HG02973 (cell line): ENCODE measurements at regions not wholly inside any gene's neighbourhood (a gene's known extent, or its start where the extent isn't known, plus 50 kb on each side); places are given as distances from the start of the nearest gene placed in this dataset.
A peak's percentile ranks its signal among the peaks of the same experiment; 100 is the strongest.

Experiments used
- ATAC-seq: cut with Tn5 transposase; IDR thresholded peaks from one replicate; pipeline ENCODE4 v1.9.1; 2021; ENCODE audit warnings: moderate library complexity; ENCODE audit not compliant: unreplicated experiment

DNA sequence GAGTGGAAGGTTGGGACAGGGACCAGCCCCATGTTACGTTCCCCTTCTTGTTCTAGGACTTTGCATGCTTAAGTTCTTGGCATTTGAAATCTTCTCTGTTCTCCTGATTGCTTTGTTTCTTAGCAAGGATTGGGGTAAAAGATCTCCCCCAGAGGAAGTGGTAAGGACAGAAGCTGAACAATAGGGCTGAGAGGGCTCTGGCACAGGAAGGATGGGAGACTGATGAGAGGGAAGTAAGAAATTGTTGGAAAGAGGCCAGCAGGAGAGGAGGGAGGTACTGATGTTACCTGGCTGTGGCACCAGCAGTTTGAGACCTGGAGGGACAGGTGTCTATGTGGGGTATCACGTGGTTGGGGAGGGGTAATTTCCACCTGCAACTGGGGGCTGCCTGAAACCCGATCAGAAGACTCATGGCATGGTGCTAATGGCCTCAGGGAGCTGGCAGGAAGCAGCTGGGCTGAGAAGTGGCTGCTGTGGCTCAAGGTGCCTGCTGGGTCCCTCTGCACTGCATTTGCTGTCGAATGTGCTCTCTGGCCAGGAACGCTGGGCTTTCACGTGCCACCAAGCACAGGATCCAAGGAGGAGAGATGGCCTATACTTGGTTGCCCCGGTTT lies 108.4 kb downstream of the LSM3 start:
- ATAC-seq, result no peak

DNA sequence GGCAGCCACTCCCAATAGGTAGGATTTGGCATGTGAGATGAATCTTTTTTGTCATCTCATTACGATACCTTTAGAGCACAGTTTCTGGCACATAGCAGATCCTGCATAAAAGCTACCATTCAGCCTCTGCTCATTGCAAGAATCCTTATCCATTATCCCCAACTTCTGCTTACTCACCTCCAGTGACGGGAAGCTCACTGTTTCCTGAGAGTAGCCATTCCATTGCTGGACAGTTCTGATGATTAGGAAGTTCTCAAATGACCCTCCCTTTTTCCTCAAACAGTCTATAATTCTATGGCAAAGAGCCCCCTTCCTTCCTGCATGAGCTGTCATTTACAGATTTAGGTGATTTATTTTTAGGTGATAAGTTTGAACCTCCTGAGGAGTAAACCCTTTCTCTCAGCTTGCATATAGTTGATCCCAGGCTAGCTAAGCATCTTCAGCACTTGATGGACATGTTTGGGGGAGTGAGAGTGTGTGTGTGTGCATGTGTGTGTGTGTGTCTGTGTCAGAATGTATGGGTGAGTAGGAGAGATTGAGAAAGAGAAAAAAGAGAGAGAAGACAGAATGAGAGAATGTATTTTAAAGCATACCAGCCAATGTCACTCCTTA lies 109.7 kb downstream of the LSM3 start:
- ATAC-seq, result no peak

DNA sequence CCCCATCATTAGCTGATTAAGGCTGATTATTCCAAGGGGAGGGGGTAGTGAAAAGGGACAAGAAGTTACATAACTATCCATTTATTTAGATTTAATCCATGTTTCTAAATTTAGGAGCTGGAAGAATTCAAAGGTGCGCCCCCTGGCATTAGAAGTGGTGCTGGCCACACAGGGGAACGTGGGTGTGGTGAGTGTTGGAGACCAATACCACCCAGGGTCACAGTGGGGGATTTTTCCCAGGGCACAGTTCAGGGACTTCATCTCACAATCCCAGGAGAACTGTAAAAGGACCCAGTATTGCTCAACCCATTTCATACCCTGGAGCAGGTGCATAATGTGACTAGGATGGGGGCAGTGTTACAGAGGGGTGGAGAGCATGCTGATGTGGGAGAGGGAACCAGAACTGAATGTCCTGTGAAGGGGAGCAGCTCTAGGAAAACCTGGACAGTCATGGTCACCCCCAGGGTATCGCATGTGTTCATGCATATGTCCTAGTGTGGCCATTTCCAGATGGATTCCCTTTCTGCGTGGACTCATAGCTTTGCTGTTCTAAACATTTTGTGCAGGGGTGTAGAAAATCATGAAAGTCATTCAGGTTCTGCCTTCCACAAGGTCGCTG lies 110.3 kb downstream of the LSM3 start:
- no peak for ATAC-seq

DNA sequence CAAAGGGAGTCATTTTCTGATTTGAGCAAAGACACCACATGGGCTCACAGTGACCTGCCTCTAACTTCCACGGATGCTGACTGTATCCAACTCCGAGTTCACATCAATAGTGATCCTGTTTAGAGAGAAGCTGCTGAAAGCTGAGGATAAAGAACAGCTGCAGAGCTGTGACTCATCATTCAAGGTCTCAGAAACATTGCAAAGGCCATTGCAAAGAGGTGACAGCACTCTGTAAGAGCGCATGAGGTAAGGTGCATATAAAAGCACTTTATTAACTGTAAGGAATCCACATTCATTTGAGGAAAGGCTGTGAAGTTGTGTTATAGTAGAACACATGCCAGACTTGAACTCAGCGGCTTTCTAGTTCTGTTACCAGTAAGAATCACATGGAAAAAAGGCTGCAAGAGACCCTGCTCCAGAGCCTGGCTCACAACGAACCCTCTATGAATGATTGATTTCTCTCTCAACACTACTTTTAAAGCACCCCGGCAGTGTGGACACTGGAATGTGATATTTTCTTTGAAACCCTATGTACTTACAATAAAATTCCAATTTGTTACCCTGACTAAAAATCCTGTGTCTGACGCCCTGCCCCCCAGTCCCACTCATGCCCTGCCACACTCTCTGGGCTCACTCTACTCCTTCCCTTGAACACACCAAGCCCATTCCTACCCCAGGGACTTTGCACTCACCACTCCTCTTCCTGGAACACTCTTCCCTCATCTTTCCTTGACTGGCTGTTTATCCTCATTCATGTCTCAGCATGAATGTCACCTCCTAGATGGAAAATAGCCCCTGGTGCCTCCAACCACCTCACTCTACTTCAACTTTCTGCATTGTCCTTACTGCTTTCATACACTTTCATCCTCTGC lies 111.2 kb downstream of the LSM3 start:
- no peak for ATAC-seq

DNA sequence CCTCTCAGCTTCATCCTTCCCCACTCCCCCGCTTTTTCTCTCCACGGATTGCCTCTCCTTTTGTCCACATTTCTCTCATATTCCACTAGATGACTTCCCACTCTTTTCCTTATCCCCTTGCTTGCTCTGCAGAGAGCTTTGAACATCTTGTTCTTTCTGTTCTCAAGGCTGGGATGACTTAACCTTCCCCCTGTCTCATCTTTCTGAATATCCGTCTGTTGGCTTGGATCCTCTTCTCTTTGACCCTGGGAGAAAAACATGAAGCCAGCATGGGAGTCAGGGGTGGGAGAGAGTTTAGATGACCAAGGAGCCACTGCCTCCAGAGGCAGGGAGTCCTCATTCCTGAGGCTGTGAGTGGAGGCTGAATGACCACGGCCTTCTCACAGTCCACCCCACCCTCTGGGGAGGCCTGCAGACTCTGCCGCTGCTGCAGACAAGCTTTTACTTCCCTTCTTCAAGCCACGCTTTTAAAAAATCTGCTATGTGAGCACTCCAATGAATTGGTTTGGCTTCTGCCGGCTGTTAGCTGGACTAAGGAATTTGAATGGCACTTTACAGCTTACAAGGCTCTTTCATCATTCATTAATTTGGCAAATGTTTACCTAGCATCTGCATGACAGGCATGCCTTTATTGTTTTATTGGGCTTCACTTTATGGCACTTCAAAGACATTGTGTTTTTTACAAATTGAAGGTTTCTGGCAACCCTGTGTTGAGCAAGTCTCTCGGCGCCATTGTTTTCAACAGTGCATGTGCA lies 111.6 kb upstream of the SLC6A6 start:
- ATAC-seq, result no peak

DNA sequence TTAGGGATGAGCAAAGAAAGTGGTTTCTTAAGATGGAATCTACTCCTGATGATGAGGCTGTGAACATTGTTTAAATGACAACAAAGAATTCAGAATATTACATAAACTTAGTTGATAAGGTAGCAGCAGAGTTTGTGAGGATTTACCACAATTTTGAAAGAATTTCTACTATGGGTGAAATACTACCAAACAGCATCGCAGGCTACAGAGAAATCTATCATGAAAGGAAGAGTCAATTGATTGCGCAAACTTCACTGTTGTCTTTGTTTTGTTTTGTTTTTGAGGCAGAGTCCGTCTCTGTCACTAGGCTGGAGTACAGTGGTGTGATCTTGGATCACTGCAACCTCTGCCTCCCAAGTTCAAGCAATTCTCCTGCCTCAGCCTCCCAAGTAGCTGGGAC lies 107.4 kb upstream of the SLC6A6 start:
- no peak for ATAC-seq

DNA sequence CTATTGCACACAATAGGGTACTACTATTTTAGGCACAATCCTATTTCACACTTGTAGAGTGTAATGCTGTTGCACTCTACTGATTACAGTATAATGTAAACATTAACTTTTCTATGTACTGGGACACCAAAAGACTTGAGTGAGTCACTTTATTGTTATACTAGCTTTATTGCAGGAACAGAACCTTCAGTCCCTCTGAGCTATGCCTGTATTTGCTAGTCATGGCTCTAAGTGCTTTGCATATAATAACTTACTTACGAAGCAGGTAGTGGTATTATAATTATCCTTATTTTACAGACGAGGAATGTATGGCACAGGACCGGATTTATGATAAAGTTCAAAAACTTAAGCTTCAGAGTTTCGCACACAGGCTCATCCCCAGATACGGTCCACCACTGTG lies 106.6 kb upstream of the SLC6A6 start:
- no peak for ATAC-seq

DNA sequence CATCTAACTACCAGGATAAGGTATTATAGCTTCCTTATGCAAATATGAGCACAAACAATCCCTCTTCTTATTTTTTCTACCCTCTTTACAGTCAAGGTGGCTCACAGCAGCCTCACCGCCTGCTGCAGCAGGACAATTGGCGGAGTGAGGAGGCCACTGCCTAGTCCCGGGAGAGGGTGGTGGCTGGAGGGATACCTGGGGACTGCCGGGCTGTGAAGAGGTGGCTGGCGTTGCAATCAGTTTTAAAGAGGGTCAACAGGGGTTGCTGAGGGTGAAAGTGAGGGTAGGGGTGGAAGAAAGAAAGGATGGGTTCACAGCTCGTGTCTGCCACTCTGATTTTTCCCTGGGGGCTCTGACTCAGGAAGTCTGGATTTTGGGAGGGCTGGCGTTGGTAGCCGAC lies 105.1 kb upstream of the SLC6A6 start:
- no peak for ATAC-seq

DNA sequence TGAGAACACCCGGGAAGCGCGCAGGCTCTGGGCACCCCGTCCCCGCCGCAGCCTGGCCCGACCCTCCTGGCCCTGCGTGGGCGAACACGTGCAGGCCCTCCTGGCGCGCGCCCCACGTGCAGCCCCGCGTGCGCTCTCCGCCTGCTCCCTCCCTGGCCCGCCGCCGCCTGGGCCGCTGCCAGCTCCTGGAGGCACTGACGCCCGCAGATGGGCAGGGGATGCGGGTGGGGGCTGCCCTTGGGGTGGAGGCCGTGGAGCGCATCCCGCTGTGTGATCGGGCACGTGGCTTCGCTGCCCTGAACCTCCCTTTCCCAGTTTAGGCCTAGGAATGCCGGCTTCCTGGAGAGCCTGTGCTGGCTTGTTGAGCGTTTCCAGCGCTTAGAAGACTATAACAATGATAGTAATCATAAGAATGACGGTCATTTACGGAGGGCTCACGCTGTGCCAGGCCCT lies 104.6 kb upstream of the SLC6A6 start:
- no peak for ATAC-seq

DNA sequence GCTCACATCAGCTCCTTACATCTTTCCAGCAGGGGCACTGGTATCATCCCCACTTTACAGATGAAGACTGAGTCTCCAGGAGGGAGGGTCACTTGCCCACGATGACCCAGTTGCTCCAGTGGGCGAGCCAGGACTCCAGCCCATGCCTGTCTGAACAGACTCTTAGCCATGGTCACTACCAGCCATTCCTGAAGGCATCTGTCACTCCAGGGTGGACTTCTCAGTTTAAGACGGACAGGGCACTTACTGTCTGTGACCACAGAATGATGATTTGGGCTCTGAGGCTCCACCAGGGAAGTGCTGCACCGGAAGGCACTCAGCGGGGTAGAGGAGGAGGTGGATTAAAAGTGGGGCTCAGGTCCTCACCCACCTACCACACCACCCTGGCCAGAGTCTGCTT lies 104.0 kb upstream of the SLC6A6 start:
- no peak for ATAC-seq

DNA sequence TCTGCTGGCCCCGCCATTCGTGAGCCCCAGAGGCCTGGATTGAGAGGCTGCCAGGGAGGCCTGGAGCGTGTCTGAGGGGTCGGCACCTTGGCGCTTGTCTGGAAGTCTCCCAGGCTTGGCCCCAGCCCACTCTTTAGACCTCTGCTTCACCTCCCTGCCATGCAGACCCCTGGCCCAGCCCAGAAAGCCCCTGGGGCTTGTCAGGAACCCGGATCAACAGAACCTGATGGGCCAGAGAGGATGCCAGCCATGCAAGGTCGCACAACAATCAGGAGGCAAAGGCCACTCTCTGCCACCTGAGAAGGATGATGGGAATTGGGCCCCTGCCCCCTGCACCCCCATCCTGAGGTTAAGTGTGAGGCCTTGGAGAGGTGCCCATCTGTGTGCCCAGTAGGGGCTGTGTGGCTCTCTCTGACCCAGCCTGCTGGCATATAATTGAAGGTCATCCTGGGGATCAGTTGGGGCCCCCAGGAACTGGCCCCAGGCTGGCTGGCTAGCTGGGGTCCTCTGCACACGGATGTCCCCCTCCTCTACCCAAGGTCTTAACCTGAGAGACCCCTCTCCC lies 103.3 kb upstream of the SLC6A6 start:
- ATAC-seq, result no peak

DNA sequence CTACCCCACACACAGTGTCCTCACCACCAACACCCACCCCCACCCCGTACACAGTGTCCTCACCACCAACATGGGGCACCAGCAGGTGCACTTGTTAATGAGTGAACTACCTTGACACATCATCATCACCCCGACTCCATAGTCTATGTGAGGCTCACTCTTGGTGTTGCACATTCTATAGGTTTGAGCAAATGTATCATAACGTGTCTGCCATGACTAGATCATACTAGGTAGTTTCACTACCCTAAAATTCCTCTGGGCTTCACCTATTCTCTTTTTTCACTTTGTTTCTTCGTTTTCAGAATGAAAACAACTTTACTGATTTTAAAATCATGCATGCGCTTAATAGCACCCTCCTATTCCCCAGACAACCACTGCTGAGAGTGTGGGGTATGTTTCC lies 102.6 kb upstream of the SLC6A6 start:
- peak; percentile 78 for ATAC-seq

DNA sequence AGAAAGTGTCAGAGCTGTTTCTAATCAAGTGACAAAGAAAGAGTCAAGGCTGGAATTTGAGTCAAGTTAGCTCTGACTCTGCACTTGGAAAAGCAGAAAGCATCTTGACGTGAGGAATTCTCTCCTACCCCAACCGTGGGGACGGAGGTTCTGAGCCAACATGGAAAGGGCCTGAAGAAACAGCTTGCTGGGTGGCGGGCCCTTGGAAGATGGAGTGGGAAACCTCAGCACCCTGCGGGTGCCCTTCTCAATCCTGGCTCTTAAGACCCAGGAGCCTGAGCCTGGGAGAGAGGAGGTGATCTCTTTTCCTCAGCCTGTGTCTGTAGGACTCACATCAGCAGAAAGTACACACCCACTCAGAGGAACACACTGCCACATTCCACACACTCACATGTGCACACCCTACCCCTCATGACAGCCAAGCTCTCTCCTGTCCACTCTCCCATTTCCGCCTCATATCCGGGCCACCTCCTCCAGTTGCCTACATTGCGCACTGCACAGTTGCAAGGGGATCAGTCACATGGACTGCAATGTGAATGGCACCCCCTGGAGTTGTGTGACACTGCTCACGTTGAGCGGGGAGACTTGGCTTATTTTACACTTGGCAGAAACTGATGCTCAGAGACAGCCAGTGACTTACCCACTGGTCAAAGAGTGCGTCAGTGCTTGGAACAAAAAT lies 101.5 kb upstream of the SLC6A6 start:
- ATAC-seq, result no peak

DNA sequence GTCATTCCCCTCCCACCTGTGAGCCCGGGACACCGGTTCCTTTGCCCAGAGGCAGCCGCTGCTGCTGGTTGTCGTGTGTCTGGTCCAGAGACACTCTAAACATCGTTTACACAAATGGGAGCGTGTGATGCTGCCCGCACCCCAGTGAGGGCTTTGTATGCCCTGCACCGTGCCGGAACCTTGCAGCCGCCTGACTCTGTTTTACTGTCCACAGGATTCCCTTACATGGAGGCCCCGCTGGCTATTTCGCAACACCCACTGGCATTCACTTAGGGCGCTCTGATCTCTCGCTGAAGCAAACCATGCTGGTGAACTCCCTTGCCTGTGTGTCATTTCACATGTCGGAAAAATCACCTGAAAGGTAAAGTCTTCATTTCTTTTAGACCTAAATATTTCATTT lies 100.8 kb upstream of the SLC6A6 start:
- no peak for ATAC-seq

DNA sequence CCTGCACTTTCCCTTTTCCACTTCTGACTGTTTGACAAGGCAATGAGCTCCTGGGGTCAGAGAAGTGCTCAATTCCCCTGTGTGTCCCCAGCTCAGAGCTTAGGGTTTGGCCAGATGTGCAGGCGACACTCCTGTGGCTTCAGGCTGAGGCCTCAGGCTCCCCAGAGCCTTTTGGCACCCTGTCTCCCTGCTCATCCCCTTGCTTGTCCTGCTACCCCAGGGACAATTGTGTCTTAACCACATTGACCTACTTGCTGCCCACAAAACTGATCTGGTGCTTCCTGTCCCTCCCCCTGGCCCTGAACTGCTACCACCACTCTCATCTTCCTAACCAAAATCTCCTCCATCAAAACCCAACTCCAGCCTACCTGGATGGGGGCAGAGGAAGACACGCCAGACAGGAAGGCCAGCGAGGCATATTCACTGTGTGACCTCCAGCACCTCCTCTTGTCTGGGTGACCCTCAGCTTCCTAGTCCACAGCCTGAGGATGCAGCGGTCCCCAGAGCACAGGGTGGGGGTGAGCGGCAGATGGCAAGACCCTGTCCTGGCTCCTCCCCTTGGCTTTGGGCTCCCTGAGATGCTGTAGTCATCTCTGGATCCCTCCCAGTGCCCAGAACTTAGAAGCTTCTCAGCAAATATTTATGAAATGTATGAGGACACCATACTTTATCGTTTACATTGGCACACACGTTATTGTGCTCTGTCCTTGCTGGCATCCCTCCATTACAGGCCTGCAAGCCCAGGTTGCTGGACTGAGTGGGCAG lies 98.9 kb upstream of the SLC6A6 start:
- ATAC-seq, result no peak

DNA sequence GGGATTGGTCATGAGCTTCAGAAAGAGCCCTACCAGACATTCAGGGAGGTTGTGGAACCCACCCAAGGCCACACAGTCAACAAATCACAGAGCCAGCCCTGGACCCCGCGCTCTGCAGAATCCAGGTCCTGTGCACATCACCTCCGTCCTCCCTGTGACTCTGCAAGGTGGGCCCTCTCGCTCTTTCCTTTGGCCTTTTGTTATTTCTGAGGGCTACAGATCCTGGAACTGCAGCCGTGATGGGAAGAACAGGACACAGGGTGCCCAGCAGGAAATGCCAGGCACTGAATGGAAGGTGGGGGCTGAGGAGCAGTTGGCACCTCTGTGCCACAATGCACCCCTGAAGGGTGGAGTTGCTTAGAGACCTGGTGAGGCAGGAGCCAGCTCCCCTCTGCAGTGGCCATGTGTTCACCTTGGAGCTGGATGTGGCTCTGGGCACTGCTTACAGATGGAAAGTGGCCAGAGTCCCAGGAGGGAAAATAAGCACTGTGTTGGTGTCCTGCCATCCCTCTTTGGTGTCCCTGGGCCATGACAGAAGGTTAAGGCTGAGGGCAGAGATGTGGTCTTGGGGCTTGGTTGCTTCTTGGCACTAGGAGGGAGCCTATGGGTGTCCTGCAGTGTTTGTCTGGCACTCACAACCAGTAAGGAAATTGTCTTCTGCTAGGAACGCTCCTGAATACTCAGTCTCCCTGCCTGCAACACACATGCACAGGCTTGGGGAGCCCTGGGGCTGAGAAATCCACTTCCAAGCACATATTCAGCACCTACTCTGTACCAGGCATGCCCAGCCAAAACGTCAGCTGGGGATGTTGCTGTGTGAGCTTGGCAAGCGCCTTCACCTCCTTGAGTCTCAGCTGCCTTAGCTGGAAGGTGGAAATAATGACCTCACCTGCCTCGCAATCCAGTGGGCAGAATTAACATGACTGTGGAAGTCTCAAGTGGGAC lies 98.0 kb upstream of the SLC6A6 start:
- no peak for ATAC-seq

DNA sequence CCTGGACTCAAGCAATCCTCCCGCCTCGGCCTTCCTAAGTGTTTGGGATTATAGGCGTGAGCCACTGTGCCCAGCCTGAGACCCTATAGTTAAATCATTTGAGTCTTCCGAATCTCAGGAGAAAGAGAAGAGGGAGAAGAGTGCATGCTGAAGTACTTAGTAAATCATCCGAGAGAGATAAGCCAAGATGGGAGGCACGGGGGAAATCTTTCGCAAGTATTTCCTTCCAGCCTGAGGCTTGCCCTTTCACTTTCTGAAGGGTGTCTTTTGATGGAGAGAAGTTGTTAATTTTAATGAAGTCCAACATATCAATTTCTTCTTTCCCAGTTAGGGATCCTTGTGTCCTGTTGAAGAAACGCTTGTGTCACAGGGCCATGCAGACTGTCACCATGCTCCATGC lies 97.1 kb upstream of the SLC6A6 start:
- ATAC-seq, result no peak

DNA sequence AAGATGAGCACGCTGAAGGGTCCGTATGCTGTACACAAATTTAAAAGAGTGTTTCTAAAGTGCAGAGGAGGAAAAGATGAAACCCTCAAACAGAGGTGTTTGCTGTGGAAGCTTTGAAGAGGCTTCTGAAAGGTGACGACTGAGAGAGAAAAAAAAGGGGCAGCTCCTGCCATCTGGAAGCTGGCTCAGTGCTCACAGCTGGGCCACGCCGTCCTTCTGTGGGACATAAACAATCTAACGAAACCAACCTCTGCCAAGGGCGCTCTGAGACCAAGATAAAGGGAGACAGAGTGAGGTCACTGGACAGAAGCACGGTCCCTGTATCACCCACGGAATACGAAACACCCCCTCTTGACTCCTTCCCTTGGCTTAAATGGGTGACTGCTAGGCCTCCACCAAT lies 96.3 kb upstream of the SLC6A6 start:
- no peak for ATAC-seq
